ENCODE measurements at regions not wholly inside any gene's neighbourhood (a gene's known extent, or its start where the extent isn't known, plus 50 kb on each side); places are given as distances from the start of the nearest gene placed in this dataset.

DNA sequence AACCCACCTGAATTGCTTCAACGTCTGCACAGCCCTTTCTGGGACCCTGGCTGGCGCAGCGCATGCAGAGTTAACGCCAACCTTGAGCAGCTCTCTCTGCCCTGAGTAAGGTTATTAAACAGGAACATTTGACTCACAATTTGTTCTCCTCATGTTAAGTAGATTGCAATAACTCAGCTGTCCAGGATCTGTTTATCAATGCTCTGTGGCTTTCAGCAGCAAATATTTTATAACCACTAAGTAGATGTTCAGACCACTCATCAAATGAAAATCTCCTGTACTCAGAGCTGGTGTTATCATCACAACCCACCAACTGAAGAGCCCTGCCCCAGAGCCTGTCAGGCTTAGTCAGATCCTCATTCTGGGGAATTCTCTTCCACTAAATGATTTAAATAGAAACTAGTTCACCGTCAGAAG is 403.0 kb downstream of the ZNF608 start:
- no peak for DNase-seq

DNA sequence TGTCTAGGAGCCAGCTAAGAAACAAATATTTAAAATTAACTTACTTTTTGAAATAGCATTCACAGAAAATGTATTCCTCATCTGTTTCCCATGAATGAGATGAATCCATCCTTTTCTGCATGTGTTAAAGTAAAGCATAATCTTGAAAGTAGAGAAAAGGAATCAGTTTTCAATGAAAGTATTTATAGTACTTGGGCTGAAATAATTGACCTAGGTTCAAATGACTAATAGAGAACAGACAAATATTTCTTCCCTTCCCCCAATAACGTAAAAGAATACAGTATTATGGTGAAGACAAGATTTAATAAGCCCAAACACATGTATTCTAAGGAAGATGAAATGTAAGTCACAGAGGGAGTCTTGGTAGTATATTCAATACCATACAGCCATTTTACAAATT is 403.5 kb downstream of the ZNF608 start:
- no peak for DNase-seq

DNA sequence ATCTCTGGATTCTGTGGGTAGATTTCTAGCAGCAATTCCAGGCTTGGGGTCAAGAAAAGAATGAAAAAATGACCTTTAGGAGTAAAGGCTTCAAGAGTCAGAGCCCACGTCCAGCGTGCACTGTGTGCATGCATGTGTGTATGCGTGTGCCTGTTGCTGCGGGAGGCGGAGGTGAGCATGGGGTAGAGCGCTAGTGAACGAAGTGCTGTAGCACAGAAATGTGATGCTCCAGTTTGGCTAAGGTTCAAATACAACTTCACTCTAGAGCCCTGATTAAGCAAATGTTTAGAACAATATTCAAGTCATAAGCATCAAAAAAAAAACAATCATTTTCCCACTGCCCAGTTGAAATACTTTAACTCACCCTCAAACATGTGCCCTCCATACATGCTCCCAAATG is 403.9 kb downstream of the ZNF608 start:
- no peak for DNase-seq

DNA sequence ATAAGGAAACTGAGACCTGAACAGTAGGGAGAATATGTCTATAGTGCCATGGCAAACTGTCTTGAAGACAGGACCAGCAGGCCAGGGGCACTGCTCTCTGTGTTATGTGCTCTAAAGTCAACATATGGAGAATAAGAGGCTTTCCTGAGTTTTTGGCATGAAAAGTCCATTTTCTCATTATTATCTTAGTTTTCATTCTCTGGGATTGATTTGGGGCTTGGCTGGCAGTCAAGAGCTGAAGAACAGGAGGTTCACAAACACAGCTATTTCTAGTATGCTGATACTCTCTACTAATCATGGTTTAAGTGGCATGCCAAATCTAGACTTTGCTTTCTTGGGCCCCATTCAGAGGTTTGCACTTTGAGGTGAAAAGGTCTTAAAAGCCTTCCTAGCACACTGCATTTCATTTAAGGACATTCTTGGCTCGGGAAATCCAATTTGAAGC is 404.4 kb downstream of the ZNF608 start:
- DNase-seq, result no peak

DNA sequence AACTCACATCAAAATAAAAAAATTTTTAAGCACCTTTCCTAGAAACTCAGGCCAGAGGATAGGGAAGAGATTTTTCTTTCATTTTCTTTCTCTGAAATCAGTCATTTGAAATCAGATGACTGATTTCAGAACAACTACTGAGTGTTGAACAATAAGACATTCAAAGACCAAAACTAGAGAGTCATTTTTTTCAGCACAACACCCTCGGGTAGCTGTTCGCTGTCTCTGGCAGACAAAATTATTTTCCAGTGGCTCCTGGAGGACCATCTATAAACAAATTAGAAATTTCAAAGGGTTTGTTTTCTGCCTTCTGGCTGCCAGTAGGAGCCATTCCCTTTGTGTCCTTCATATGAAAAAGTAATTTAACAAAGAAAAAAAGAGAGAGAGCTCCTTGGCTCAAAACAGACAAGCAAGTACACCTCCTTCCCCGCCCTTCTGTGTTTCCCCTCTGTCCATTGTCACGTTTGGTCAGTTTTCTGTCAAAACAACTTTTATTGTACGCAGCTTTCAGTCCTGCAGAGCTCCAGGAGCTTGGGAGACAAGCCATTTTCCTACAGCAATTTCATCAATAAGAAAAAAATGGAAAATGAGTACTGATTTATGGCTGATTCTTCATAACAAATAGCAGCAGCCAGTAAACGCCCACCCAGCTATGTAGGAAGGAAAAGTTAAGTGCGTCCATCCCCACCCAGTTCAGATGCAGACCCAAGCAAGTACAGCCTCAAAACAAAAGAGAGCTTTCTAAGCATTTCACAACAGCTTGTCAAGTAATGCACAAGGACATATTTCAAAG is 405.2 kb downstream of the ZNF608 start:
- no peak for DNase-seq

DNA sequence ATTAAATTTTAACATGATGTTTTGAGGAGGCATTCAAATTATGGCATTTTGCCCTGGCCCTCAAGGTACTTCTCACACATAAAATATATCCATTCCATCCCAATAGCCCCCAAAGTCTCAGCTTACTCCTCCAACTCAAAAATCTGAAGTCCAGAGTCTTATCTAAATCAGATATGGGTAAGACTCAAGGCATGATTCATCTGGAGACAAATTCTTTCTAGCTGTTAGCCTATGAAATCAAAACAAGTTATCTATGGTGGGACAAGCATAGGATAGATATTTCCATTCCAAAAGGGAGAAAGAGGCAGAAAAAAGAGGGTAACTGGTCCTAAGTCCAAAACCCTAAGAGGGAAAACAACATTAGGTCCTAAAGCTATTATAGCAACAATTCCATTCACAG is 408.4 kb downstream of the ZNF608 start:
- no peak for DNase-seq

DNA sequence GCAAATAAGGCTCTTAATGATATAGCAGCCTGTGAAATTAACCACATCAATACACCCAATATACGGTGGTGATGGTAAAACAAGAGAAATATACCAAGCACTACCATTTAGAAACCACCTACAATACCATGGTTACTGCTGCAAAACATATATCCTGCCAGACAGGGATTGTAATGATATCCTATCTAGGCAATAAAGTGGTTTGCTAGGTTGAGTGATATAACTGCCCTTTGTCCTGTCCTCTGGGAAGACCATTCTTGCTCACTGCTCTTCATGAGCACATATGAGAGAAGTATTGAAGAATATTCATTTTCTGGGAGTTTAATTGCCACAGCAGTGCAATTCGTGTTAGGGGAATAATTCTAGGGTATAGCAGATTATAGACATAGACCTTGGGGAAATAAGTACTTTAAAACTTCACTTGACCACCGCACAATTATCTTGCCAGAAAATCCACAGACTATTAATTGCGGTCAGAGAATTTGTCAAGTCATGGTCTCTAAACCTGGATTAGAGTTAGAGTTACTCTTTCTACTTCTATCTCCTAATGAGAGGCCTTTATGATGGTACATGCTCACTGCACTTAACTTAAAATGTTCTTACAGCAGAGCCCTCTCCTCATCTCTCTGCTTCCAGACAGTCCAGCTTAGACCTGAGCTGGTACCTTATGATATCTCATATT is 413.0 kb downstream of the ZNF608 start:
- no peak for DNase-seq

DNA sequence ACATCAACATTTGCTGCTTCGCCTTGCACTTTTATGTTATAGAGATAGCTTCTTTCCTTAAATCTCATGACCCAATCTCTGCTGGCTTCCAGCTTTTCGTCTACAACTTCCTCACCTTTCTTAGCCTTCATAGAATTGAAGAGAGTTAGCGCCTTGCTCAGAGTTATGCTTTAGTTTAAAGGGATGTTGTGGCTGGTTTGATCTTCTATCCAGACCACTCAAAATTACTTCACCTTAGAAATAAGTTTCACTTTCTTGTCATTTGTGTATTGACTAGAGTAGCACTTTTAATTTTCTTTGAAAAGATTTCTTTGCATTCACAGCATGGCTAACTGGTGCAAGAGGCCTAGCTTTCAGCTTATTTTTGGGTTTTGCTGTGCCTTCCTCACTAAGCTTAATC is 414.2 kb downstream of the ZNF608 start:
- no peak for DNase-seq

DNA sequence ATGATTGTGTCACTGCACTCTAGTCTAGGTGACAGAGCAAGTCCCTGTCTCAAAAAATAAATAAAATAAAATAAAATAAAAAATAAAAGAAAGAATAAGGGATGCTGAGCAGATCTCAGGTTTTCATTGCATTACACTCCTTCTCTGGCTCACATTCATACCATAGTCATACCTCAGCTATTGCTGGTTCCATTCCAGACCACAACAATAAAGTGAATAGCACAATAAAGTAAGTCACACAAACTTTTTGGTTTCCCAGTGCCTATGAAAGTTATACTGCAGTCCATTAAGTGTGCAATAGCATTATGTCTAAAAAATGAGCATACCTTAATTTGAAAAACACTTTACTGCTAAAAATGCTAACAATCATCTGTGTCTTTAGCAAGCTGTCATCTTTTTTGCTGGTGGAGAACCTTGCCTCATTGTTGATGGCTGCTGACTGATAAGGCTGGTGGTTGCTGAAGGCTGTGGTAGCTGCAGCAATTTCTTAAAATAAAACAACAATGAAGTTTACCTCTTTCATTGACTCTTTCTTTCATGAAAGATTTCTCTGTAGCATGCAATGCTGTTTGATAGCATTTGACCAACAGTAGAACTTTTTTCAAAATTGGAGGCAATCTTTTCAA is 415.7 kb downstream of the ZNF608 start:
- DNase-seq, result no peak

DNA sequence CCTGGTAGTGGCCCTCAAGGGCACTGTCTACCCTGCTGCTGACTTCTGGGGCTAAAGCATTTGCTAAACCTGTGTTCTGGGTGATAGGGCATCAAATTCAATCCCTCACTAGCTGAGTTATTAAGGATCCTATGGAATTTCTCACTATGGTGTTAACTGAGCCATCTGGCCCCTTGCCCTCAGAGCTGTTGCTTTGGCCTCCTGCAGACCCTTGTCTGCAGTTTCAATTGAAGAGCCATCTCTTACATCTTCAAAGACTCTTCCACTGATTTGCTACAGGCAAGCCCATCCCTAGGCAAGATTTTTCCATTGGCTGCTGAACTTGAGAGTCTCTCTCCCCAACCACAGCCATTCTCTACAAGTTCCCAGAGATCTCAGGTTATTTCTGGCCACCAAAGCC is 418.2 kb downstream of the ZNF608 start:
- DNase-seq, result no peak

DNA sequence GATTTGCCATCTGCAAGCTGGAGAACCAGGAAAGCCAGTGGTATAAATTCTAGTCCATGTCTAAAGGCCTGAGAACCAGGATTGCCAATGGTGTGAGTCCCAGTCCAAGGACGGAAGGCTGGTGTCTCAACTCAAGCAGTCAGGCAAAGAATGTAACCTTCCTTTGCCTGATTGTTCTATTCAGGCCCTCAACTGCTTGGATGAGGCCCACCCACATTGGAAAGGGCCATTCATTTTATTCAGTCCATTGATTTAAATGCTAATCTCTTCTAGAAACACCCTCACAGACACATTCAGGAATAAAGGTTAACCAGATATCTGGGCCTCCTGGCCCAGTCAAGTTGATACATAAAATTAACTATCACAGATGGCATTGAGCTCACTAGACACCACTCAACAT is 427.8 kb downstream of the ZNF608 start:
- DNase-seq, result no peak

DNA sequence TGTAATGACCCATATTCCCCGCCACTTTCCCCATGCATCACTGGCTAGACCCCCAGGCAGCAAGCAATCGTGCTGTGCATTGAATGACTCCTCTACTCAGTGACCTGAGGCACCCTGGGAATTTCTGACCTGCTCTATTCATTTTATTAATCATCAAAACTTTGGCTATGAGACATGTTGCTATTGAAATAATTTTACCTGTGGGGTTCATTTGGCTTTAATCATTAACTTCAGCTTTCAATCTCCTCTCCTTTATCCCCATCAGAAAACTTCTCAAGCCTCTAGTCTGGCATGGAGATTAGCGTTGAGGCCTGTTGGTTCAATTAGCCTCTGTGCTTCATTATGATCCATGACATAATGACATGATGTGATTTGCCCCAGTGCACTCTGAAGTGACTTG is 429.0 kb downstream of the ZNF608 start:
- DNase-seq, result no peak

DNA sequence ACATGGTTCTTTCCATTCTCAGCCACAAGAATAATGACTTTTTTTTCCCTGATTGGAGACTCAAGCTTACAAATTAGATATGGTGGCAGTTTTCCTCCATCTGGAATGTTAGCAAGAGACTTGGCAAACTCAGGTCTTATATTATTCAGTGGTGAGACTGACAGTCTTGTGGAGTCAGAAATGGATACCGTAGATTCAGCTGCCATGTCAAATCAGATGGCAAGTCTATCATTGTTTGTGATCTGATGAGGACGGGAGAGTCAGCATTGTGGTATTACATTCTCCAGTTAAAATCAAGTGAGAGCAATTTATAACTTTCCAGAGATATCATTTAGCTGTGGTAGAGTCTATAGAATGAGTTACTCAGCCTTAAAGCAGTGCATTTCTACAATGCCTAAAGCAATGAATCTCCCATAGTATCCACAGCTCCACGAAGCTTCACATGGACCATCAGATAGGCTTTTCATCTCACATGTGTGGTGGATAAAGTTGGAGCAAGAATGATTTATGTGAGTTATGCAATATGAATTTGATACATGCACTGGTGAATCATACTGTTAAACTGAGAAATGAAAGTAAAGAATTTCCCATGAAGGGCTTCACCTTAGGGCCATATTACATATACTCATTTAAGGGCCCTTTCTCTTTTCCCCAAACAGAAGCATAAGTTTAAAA is 430.6 kb downstream of the ZNF608 start:
- no peak for DNase-seq

DNA sequence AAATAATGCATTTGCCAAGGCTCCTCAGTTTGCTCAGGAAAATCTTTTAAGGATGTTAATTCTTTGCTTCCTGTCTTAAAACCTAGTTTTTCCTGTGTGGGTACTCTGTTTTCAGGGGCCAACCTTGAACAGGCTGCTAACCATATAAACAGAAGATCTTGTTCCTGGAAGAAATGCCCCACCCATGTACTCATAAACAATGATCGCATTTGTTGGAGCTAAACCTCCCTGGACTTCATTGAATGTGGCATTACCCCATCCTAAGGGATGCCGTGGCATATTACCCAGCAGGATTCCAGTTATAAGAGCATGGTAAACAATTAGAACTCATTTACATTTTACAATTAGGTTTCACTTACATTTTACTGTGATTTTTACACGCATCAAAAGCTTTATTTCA is 436.0 kb downstream of the ZNF608 start:
- no peak for DNase-seq

DNA sequence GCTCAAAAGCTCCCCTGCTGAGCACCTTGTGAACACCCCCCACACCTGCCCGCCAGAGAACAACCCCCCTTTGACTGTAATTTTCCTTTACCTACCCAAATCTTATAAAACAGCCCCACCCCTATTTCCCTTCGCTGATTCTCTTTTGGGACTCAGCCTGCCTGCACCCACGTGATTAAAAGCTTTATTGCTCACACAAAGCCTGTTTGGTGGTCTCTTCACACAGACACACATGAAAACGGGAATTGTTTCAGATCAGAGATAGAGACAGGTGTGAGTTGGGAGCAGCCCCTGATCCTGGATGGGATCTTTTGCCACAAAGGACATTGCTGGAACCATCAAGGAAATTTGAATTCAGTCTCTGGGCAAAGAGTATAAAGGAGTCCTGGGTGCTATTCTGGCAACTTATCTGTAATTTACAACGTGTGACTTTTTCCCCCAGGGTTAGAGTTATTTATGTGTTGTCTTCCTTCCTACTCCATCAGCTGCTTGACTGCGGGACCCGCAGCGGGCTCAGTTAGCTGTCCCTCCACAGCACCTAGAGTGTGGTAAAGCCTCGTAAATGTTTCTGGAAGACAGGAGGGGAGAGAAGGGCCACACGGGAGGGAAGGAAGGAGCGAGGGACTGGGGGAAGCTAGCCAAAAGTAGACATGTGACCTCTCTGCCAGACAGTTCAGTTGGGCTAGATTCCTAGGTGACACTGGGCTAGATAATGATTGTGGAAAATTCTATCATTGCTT is 437.0 kb downstream of the ZNF608 start:
- DNase-seq, result no peak

DNA sequence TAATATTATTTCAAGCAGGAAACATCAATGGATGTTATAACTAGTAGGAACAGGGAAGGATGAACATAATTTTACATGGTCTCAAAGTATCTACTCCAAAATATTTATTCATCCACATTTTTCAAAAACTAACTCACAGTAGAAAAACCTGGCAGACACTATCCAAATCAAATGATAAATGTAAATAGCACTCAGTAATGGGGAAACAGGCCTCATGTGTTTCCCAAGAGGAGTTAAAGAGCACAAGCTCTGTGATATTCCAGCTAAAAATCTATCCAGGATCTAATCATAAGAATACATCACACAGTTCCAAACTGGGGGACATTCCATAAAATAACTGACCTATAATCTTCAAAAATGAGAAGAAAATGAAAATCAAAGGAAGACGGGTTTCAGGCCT is 443.1 kb downstream of the ZNF608 start:
- no peak for DNase-seq

DNA sequence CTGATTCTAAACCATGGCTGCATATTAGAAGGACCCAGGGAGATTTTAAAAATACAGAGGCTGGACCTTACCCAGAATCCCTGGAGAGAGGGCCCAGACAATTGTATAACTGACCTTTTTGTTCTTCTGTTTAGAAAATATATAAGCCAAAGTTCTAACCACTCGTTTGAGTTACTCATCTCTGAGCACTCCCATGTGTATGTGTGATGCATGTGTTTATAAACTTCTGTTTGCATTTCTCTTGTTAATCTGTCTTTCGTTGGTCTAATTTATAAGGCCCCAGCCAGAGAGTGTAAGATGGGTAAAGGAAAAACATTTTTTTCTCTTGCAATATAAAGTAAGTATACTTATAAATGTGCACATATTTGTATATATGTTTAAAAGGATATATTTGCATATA is 443.9 kb downstream of the ZNF608 start:
- no peak for DNase-seq

DNA sequence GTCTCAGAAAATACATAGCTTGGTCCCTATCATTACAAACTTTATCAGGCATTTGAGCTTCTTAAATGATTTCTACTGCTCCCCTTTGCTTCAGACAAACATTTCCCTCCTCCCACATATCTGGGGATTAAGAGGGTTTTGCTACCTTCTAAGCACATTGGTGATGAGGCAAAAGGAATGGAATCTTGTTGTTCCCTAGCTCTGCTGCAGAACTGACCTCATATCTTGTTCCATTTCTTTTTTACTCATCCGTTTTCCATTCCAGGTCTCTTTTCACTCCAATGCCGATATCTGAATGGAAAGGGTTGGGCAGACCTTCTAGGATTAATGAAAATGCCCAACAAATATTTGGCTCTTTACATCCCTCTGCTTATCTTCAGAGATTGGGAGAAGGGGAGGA is 444.6 kb downstream of the ZNF608 start:
- no peak for DNase-seq

DNA sequence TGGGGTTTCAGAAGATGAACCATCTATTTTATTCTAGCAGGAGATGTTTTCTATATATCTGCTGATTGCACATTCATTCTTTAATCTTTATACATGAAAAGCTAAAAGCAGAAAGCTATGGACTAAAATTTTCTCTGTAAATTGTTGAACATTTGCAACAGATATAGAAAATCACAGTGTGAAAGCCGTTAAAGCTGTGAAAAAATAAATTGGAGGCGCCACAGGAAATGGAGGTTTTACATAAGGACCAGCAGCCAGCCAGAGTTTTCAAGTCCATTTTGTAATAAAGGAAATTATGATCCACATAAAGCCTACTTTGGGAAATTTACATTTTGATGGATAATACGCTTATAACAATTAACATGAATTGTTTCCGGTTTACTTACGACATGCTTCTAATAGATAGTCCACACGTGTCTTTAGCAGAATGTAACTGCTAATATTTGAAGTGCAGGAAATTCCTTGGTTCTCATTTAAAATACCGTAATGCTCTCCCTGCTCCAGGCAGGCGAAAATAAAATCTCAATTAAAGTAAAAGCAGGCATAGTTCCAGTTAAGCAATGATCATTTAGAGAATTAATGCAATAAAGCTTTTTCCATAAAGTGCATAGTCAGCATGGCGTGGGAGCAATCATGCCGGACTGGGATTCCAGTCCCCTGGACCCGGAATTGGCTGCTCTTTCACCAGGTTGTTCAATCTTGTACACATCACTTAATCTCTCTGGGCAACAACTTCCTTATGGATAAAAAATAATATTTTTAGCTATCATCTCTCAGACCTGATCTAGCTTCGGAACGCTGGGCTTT is 445.4 kb downstream of the ZNF608 start:
- DNase-seq, result no peak

DNA sequence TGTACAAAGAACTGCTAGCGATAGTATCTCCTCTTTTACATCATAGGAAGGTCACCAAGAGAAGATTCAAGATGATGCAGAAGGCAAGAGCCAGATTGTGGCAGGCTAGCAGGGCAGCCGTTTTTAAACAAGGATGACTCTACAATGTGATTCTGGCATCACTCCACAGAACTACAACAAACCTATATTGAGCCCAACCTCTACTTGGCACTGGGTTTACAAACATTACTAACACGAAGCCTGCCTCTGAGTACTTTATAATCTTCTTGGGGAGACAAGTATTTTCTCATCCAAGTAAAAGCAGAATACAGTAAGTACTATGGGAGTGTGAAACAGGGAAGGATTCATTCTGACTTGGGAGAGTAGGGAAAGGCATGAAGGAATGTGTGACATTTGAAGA is 448.6 kb downstream of the ZNF608 start:
- no peak for DNase-seq

DNA sequence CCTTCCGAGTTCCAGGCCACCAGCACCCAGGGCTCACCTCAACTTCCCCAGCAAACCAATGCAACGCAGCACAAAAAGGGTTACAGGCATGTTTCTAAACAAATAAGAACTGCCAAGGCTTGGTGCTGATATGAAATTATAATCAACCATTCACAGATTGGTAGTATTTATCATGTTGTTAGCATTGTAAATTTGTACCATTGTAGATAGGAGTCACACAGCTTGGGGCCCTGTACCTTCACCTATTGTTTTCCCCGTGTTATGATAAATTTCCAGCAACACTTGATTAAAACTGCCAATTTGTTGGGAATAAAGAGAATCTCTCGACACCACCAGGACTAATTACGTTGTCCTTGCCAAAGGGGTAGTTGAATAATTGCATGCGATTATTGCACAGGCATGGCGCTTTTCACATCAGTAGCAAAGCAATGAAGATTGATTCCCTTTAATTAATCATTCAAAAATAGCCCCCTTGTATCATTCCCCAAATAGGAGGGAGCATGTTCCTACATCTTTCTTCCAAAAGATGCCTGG is 454.1 kb downstream of the ZNF608 start:
- DNase-seq, result no peak
